HG03064 (cell line): ENCODE measurements at regions not wholly inside any gene's neighbourhood (a gene's known extent, or its start where the extent isn't known, plus 50 kb on each side); places are given as distances from the start of the nearest gene placed in this dataset.

Experiments used
- ATAC-seq: cut with Tn5 transposase; IDR thresholded peaks from one replicate; pipeline ENCODE4 v1.9.1; 2021; ENCODE audit warnings: low read depth; ENCODE audit not compliant: unreplicated experiment

DNA sequence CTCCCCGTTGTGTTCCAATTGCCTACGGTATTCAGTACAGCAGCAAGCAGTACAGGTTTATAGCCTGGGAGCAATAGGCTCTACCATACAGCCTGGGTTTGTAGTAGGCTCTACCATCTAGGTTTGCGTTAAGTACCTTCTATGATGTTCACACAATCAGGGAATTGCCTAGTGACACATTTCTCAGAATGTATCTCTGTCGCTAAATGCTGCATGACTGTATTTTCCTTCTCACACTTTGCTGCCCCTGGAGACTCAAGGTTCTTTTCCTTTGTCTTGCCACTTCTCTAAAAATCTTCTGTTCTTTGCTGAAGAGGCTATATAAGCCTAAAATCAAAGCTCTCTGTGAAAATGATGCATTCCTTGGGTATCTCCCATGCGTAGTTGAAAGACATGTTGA lies 241.9 kb downstream of the CD83 start:
- ATAC-seq = no peak

DNA sequence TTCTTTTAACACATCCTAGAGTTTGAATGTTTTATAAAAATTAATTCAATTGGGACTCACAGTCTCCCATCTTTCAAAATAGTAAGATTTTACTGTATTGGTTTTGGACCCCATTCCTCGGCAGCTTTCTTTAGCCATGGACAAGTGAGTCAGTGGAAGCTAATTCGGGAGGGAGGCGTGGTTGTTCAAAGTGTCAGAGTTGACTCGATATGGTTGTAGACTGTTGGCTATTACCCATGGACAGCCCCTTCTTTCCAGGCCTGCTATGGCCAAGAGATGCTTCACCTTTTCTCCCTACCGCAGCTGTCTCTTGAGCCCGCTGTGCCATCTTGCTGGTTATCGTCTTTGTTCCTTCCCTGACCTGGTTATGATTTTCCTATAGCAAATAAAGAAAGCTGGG lies 243.0 kb downstream of the CD83 start:
- ATAC-seq = no peak

DNA sequence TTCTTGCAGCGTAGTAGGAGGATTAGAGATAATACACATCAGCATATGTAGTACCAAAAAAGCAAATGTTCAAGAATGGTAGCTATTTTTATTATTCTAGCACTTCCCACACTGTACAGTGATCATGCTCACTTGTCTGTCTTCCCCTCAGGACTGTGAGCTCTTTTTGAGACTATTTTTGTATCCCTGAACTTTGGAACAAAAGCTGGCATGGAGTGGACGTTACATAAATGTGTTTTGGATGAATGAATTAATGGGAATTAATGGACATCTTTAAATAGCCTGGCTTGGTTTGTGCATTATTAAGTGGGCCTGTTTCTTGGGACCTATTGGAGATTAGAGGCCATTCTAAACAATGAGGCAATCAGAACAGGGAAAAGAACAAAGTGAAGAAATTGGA lies 243.7 kb downstream of the CD83 start:
- no peak for ATAC-seq

DNA sequence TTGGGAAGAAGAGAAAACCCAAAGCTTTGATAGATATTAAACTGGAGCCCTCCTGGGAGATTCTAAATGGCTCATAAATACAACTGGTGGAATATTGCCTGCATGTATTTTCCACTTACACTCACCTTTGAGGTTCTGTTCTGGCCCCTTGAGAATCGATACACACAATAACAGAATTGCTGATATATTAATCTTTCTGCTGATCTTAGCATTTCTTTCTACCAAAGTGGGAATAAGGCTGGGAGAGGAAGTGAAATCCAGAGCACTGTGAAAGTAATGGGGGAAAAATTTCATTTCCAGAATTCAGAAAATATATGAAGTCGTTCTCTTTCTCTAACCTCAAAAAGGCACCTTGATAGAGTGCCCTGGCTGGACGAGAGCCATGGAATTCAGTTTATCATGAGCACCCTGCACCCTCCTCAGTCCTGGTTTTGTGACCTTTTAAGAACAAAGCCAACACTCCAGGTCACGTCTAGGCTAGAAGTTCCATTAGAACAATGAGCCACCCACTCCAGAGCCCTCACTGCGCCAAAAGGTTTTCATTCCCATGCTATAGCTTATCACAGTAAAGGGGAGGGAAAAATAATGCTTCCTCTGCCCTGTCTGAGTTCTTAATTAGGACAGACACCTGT lies 244.5 kb downstream of the CD83 start:
- ATAC-seq = no peak

DNA sequence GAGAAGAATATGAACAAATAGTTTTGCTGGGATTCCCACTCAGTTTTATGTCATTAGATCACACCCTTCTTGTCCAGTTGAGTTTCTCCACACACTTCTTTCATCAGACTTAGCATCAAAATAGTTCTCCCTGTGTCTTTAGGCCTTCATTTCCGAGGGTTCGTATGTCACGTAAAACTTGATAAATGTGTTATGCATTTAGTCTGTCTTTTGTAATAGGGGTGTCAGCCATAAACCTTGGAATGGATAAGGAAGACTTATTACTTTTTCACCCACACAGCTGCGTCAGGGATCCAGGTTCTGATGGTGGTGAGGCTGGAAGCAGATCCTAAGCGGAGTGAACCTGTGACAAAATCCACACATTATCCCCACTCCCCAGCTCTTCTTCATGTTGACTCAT lies 246.8 kb downstream of the CD83 start:
- no peak for ATAC-seq

DNA sequence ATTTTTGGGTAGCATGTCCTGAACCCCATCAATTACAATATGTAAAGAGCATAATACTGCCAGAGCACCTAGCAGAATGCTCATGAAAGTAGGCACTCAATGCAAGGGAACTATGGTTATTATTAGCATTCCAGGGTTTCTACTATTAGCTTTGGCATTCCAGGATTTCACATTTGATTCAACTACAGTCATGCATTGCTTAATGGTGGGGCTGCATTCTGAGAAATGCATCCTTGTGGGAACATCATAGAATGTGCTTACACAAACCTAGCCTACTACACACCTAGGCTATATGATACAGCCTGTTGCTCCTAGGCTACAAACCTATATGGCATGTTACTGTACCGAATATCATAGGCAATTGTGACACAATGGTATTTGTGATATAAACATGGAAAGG lies 247.8 kb downstream of the CD83 start:
- no peak for ATAC-seq

DNA sequence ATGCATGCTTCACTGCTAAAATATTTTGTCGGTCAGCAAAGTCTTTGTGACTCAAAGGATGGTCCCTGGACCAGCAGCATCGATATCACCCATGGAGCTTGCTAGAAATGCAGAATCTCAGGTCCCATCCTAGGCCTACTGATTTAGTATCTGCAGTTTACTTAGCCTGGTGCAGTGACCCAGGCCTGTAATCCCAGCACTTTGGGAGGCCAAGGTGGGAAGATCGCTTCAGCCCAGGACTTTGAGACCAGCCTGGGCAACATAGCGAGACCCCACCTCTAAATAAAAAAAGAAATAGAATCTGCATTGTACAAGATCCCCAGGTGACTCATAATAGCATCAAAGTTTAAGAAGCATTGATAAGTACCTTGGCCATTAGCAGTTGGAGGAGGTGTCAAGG lies 248.7 kb downstream of the CD83 start:
- no peak for ATAC-seq

DNA sequence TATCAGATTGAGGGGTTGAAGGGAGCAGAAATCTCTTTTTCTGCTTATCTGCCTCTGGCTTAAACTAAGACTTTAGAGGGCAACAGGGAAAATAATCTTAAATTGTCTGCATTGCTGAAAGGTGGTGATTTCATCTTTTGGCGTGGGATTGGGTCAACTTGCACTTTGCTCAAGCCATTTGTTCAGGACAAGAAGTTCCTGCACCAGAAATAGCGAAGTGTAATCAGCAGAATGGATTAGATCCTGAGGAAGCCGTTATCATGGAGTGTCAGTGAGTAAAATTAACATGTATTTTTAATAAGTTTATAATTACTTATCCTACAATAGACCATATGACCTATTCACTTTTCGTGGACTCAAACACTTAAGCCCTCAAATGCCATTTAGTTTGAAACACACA lies 249.3 kb downstream of the CD83 start:
- ATAC-seq = no peak

DNA sequence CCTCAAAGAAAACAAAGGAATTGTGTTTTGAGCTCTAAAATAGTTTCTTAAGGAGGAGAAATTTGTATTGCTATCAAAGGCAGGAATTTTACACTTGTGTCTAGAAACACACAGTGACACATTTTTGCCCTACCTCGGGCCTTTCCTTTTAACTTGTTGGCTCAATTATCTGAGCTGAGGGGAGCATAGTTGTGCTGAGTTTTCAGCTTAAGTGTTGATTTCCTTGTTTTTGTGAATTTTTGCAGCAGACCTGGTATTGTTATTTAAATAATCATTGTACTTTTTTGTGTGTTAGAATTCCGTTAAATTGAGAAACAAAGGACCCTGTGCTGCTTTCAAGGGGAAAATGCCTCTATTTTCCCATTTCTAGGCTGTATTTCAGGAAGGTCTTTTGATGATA lies 249.7 kb downstream of the CD83 start:
- no peak for ATAC-seq

DNA sequence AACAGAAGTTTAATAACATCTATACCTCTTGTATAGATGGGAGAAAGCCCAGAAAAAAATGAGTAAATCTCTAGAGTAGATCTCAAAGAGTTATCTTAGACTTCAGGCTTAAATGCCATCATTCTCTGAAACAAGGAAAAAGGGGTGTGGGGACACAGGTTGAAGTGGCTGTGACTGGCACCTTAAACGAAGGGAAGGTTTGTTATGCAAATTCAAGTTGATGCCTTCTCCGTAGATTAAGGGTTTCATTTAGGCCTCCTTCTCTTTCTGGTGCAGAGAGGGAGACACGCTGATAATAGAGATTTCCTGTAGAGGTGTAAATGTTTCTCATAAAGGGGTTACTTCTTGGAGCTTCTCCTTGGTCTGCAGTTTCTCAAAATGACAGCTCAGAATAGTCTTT lies 252.1 kb downstream of the CD83 start:
- ATAC-seq = no peak

DNA sequence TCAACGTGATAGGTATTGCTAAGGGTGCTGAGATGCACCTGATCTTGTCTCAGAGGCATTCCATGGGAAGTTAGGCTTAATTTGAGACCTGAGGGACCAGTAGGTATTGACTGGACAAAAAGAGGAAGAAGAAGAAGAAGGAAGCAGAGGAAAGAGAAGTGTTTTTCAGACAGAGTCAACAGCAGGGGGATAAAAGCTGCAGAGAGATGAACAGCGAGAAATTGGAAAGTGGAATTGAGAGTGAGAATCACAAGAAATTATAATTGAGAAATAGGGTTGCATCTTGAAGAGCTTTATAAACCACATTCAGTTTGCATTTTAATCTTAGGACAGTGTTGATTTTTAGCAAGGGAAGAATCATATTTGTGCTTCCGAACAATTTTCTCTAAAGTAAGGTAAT lies 254.0 kb downstream of the CD83 start:
- no peak for ATAC-seq

DNA sequence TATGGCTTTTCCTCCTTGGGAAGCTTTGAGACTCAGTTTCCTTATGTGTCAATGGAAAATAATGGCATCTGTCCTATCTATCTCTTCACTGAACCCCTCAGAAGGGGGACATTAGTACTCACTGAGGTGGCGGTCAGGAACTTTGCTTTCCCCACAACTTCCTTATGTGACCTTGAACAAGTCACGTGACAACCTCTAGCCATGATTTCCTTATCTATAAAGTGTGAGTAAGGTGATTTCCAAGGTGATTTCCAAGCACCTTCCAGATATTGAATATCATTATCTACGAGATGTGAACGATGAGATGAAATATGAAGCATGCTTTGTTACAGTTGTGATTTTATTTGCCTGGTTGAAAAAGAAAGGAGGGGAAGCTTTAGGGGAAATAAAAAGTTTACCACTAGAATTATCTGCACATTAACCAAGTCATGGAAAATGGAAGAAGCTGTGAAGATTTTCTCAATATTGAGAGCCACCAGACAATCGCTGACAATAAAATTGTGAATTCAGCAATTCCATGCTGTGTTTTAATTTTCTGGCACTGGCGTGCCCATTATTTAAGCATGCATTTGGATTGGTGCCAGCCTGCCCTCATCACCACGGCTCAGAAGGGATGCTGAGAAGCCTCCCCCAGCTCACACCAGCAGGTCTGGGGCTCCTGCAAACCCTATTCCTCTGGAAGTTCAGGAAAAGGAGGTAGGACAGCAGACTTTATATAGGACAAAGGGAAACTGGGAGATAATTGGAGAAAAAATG lies 255.3 kb downstream of the CD83 start:
- no peak for ATAC-seq

DNA sequence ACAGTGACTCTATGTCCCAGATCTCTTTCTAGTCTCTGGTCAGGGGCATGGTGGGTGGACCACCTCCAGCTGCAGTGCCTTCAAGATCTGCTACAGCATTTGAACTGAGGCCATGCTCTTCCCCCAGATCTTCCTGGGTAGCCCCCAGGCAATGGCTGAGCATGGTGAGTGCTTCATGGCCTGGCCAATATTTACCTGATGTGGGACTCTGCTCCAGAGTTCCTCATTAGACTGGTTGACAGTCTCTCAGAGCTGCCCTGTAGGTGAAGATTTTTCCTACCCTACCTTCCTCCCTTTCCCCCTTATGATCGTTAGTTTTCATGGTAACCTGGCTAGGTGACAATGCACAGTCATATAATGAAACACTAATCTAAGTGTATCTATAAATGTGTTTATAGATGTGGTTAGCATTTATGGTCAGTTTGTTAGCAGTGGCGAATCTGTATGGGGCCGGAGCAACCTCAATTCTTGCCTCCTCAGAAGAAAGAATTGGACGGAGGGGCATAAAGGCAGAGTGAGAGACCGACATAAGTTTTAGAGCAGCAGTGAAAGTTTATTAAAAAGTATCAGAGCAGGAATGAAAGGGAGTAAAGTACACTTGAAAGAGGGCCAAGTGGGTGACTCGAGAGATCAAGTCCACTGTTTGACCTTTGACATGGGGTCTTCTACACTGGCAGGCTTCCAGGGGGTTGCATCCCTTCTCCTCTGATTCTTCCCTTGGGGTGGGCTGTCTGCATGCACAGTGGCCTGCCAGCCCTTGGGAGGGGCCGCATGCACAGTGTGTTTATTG lies 256.3 kb downstream of the CD83 start:
- ATAC-seq = no peak

DNA sequence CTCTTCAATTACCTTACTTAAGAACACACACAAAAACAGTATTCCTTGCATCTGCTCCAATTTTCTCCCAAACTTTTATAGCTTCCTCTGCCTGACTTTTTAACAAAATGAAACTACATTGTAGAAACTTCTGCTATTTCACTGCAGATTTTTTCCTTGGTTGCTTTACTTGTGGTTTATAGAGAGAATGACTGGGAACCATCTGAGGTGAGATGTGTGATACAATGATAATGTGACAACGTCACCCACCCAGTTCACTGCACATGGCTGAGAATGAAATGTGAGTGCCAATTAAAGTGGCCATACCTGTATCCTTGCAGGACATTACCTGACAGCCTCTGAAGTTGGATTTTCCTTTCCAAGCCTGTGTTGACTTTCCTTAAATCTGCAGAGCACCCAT lies 258.4 kb downstream of the CD83 start:
- no peak for ATAC-seq

DNA sequence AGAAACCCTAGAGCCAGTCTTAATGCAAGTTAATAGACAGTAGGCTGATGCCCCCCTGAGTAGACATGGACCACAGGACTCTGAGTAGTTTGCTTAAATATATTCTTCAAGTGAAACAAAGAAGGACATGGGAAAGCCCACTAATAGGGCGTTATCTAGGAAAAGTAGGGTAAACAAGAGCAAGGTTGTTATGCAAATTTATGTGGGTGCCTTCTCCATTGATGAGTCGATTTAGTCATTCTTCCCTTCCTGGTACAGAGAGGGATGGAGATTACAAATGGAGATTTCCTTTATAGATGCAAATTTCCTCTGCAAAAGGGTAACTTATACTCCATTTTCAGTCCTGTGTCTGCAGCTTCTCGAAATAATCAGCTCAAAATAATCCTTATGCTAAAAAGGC lies 262.0 kb downstream of the CD83 start:
- no peak for ATAC-seq

DNA sequence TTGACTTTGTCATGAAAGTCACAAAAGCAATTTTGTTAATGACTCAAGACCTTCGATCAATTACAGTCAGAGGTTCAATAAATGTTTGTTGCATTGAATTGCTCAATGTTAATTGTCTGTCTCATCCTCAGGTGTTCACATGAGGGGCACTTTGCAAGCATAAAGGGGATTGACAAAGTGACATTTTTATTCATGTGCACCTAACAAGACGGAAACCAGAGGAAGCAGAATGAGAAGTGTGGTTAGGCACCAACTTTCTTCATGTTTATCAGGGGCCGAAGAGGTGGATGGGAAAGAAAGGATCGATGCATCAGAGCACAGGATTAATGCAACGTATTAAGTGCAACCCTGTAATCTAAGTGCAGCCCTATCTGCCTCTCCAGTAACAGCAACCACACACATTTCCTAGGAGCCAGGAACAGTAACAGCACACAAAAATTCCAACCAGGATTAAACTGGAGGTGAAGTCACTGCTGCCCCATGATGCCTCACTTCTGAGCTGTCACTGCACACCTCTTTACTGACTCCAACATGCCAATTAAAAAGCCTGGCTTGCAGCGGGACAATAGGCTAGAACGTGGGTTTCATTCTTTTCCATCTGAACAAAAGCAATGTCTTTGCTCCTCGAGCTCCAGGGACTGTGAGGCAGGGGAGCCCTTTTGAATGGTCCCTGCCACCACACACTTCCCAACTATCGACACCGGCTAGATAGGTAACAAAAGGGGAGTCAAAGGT lies 262.7 kb downstream of the CD83 start:
- no peak for ATAC-seq

DNA sequence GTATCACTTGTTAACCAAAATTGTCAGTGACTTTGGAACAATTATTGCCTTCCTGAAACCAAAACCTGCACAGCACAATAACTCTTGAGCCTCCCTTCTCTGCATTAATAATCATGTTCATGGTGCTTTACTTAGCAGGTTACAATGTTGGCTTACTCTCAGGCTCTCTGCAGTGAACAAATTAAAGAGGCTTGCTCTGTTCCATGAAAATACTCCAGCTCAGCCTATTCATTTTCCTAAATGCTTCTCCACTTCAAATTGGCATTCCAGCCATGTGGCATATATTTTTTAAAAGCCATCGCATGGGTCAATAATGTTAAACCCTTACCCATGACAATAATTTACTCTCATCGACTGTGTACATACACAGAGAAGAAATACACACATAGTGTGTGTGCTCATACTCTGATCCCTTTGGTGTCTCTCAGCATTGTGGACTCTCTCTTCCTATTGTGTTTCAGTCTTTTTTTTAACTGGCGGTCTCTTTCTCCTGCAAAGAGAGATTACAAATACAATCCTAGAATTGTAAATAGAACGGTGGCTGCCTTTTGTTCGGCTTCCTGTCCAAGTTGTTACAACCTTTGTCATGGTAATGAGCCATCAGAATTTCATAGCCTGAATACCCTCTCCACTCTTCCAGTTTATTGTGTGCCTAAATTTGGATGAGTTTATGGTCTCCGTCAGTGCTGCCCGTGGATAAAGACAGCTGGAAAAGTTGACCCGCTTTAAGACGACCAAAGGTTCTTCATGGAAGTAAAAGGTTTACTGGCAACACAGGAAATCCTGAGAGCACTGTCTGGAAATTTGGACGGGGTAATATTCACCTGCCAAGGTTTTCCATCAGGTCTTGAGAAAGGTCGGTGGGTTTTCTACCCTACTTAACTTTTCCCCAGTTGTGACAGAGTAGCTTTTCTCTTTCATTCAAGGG lies 263.6 kb downstream of the CD83 start:
- ATAC-seq = no peak

DNA sequence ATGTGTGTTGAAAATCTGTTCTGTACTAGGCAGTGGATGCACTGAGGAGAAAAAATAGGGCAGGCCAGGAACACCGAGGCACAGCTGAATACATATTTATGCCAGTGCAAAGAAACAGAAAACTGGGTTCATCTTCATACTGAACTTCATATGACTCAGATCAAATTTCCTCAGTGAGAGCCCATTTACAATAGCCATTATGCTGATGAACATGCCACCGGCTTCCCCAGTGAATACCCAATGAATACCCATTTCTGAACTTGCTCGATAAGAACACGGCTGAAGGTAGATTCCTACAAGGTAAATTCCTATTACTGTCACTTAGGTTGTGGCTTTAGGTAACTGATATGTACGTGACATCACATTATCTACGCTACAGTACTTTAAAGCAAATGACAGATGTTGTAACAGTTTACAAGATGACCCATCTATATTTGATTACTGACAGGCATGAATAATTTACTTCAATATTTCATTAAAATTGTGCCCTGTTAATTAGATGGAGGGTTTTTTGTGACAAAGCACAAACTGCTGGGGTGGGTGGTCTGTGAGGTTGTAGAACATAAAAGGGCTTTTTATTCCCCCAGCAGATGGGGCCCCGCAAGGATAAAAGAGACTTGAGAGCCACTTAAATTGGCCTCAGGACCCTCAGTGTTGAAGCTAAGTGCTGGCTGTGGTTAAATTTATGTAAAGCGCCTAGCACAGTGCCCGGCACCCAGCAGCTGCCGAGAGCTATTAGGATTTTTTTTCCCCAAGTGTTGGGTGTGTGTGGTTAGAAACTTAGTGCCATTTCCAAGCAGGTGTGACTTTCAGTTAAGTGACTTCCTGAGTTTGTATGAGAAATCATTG lies 264.5 kb downstream of the CD83 start:
- ATAC-seq = peak; percentile 66

DNA sequence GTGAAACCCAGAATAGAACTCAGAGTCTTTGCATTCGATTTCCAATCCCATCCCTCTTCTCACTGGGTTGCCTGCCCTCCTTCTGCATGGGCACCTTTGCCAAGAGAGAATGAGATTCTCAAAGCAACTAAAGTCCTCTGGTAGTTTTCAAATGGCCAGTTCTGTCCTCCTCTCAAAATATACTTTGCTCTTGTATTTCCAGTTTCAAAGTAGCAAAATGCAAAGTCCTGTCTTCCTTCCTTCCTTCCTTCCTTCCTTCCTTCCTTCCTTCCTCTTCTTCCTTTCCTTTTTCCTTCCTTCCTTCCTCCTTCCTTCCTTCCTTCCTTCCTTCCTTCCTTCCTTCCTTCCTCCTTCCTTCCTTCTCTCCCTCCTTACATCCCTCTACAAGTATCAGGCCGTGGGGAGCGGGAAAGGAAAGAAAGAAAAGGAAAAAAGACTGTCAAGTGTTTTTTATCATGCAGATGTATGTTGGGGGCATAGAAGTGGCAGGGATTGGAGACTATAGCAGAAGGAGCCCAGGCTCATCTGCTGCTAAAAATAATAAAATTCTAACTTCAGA lies 265.2 kb downstream of the CD83 start:
- ATAC-seq = no peak
